NT2/D1 (cell line): ENCODE measurements at regions not wholly inside any gene's neighbourhood (a gene's known extent, or its start where the extent isn't known, plus 50 kb on each side); places are given as distances from the start of the nearest gene placed in this dataset.

ENCODE experiments used
- DNase-seq: peaks from one replicate; pipeline ENCODE4 v3.0.0-alpha.2; 2011; ENCODE audit warnings: low read depth, low spot score
- H3K27me3 ChIP-seq: 2 replicates; pipeline ENCODE4 v1.6.0; 2011; ENCODE audit warnings: mild to moderate bottlenecking; ENCODE audit not compliant: insufficient read length, insufficient read depth
- H3K36me3 ChIP-seq: 2 replicates; pipeline ENCODE4 v1.6.1; 2011; ENCODE audit warnings: mild to moderate bottlenecking, low read length, mixed read lengths; ENCODE audit not compliant: insufficient read depth, insufficient read length
- H3K4me1 ChIP-seq: 2 replicates; pipeline ENCODE4 v1.5.1; 2011; ENCODE audit not compliant: insufficient read depth, insufficient read length
- H3K4me3 ChIP-seq: 2 replicates; pipeline ENCODE4 v1.5.1; 2011; ENCODE audit warnings: low read depth; ENCODE audit not compliant: insufficient read length
- H3K9ac ChIP-seq: 2 replicates; pipeline ENCODE4 v1.6.0; 2011; ENCODE audit warnings: low read depth; ENCODE audit not compliant: insufficient read length
- H3K9me3 ChIP-seq: 2 replicates; pipeline ENCODE4 v1.5.1; 2011; ENCODE audit warnings: mild to moderate bottlenecking, low read length; ENCODE audit not compliant: insufficient read depth
- SUZ12 ChIP-seq: IDR thresholded peaks from 2 replicates; pipeline ENCODE4 v1.6.1; 2011; ENCODE audit not compliant: insufficient read length, insufficient read depth; ENCODE audit errors: extremely low read depth
- YY1 ChIP-seq: IDR thresholded peaks from 2 replicates; pipeline ENCODE4 v1.6.1; 2011; ENCODE audit not compliant: insufficient read length, insufficient read depth
- ZNF274 ChIP-seq: IDR thresholded peaks from 2 replicates; pipeline ENCODE4 v1.6.1; 2011; ENCODE audit warnings: mild to moderate bottlenecking, low read depth, low read length

- DNase-seq = no peak
- Histone ChIP-seq H3K4me1 (no peaks in the 10 kb centered on the region), H3K27me3 (no peaks in the 10 kb centered on the region), H3K9ac (no peak overlapping the region), H3K4me3 (no peak overlapping the region), H3K36me3 (no peaks in the 10 kb centered on the region), H3K9me3 (no peaks in the 10 kb centered on the region)
- TF ChIP-seq YY1 (no peak), SUZ12 (no peak), ZNF274 (no peak)
These were observed 277.9 kb downstream of the C6orf118 start for GRCh38 chr6:165031502-165031901.

GRCh38 chr6:165025040-165025439 is 284.4 kb downstream of the C6orf118 start:
- no peaks in the 10 kb centered on the region for H3K36me3 ChIP-seq
- H3K4me3 ChIP-seq = no peak overlapping the region
- no peaks in the 10 kb centered on the region for H3K27me3 ChIP-seq
- no peak for DNase-seq
- H3K4me1 ChIP-seq = no peaks in the 10 kb centered on the region
- TF ChIP-seq SUZ12 (no peak), ZNF274 (no peak), YY1 (no peak)
- no peak overlapping the region for H3K9ac ChIP-seq
- no peaks in the 10 kb centered on the region for H3K9me3 ChIP-seq

GRCh38 chr6:165019681-165020080 is 289.7 kb downstream of the C6orf118 start:
- Histone ChIP-seq H3K27me3 (no peaks in the 10 kb centered on the region), H3K36me3 (no peaks in the 10 kb centered on the region), H3K4me1 (no peaks in the 10 kb centered on the region), H3K9ac (no peak overlapping the region), H3K4me3 (no peak overlapping the region), H3K9me3 (no peaks in the 10 kb centered on the region)
- no peak for DNase-seq
- no peak for TF ChIP-seq YY1
- no peak for TF ChIP-seq SUZ12
- TF ChIP-seq ZNF274 = no peak

- H3K9ac ChIP-seq = no peak overlapping the region
- no peaks in the 10 kb centered on the region for H3K27me3 ChIP-seq
- no peak for TF ChIP-seq YY1
- no peak for TF ChIP-seq SUZ12
- no peak for TF ChIP-seq ZNF274
- H3K4me3 ChIP-seq = no peak overlapping the region
- no peak for DNase-seq
- no peaks in the 10 kb centered on the region for H3K4me1 ChIP-seq
- H3K9me3 ChIP-seq = no peaks in the 10 kb centered on the region
- no peaks in the 10 kb centered on the region for H3K36me3 ChIP-seq
These were observed 293.7 kb downstream of the C6orf118 start for GRCh38 chr6:165015676-165016075.

- Histone ChIP-seq H3K4me1 (no peaks in the 10 kb centered on the region), H3K4me3 (no peak overlapping the region), H3K9ac (no peak overlapping the region), H3K9me3 (no peaks in the 10 kb centered on the region), H3K27me3 (no peaks in the 10 kb centered on the region), H3K36me3 (no peaks in the 10 kb centered on the region)
- TF ChIP-seq YY1 (no peak), ZNF274 (no peak), SUZ12 (no peak)
- DNase-seq = no peak
These were observed 295.7 kb downstream of the C6orf118 start for GRCh38 chr6:165013701-165014100.

GRCh38 chr6:165012183-165012582 is 297.2 kb downstream of the C6orf118 start:
- no peak for DNase-seq
- no peak for TF ChIP-seq ZNF274
- TF ChIP-seq YY1 = no peak
- TF ChIP-seq SUZ12 = no peak
- Histone ChIP-seq H3K9ac (no peak overlapping the region), H3K4me3 (no peak overlapping the region), H3K36me3 (no peaks in the 10 kb centered on the region), H3K4me1 (no peaks in the 10 kb centered on the region), H3K27me3 (no peaks in the 10 kb centered on the region), H3K9me3 (no peaks in the 10 kb centered on the region)

- no peaks in the 10 kb centered on the region for H3K9me3 ChIP-seq
- H3K27me3 ChIP-seq = no peaks in the 10 kb centered on the region
- TF ChIP-seq SUZ12 = no peak
- no peak for TF ChIP-seq ZNF274
- no peak for TF ChIP-seq YY1
- no peak overlapping the region for H3K9ac ChIP-seq
- no peak overlapping the region for H3K4me3 ChIP-seq
- H3K4me1 ChIP-seq = no peaks in the 10 kb centered on the region
- H3K36me3 ChIP-seq = no peaks in the 10 kb centered on the region
- no peak for DNase-seq
These were observed 298.6 kb downstream of the C6orf118 start for GRCh38 chr6:165010556-165011535.

- H3K27me3 ChIP-seq = no peaks in the 10 kb centered on the region
- no peak for TF ChIP-seq SUZ12
- TF ChIP-seq YY1 = no peak
- TF ChIP-seq ZNF274 = no peak
- no peak overlapping the region for H3K9ac ChIP-seq
- no peaks in the 10 kb centered on the region for H3K9me3 ChIP-seq
- no peaks in the 10 kb centered on the region for H3K4me1 ChIP-seq
- H3K36me3 ChIP-seq = no peaks in the 10 kb centered on the region
- no peak for DNase-seq
- H3K4me3 ChIP-seq = no peak overlapping the region
These were observed 300.4 kb downstream of the C6orf118 start for GRCh38 chr6:165008971-165009370.
